ENCODE measurements at regions not wholly inside any gene's neighbourhood (a gene's known extent, or its start where the extent isn't known, plus 50 kb on each side); places are given as distances from the start of the nearest gene placed in this dataset.

- TF ChIP-seq SPI1 (IDR thresholded peaks at IDR 0.05; ENCODE audit: low read depth, low read length) (no peak), POLR2AphosphoS5 (IDR thresholded peaks at IDR 0.05; ENCODE audit: low read depth, low read length) (no peak), PAX5 (IDR thresholded peaks at IDR 0.05; ENCODE audit: insufficient read depth, low read length, severe bottlenecking) (no peak)
These were observed 557.2 kb downstream of the EPHB1 start for GRCh38 chr3:135352213-135352612.

Data from GM12891 (cell line).